Adrenal gland (tissue), 9 donors: ENCODE measurements at regions not wholly inside any gene's neighbourhood (a gene's known extent, or its start where the extent isn't known, plus 50 kb on each side); places are given as distances from the start of the nearest gene placed in this dataset.

Experiments used
- DNase-seq, 7 donors: peaks; one replicate each; pipeline ENCODE4 v3.0.0-alpha.2; 2019 to 2020
- H3K27ac ChIP-seq, 5 donors: fragments of 200-600 bp; sonication (generic) in 4 of 5; 1 replicate in 3 of 5; 2 replicates in 2 of 5; pipeline versions ENCODE4 v1.5.1 to v1.8.0; 2016 to 2020; ENCODE audit warnings: mild to moderate bottlenecking in 1 of 5
- H3K27me3 ChIP-seq: fragments of 200-600 bp; 2 replicates; pipeline ENCODE4 v1.8.0; 2021
- H3K36me3 ChIP-seq, 2 donors: fragments of 200-600 bp; replicated peaks in 1 of 2; 1 replicate in 1 of 2; 2 replicates in 1 of 2; pipeline versions ENCODE4 v1.5.1 to v1.8.0; 2018 to 2022
- H3K4me1 ChIP-seq, 2 donors: fragments of 200-600 bp; replicated peaks in 1 of 2; 1 replicate in 1 of 2; 2 replicates in 1 of 2; pipeline versions ENCODE4 v1.5.1 to v1.8.0; 2018 to 2021
- H3K4me3 ChIP-seq, 4 donors: fragments of 200-600 bp; sonication (generic) in 3 of 4; one replicate each; pipeline ENCODE4 v1.5.1; 2016 to 2018
- H3K9me3 ChIP-seq, 3 donors: fragments of 200-600 bp; sonication (generic) in 1 of 3; replicated peaks in 1 of 3; 1 replicate in 2 of 3; 2 replicates in 1 of 3; pipeline versions ENCODE4 v1.5.1 to v1.8.0; 2016 to 2021
- CTCF ChIP-seq, 6 experiments: fragments of 450-650 bp in 4 of 6; fragments of 200-600 bp in 2 of 6; sonication (generic) in 1 of 6; IDR thresholded peaks; 1 replicate in 5 of 6; 2 replicates in 1 of 6; pipeline versions ENCODE4 v1.5.1 to v1.8.0; 2016 to 2021; ENCODE audit warnings: antibody characterized with exemption in 6 of 6, mild to moderate bottlenecking in 2 of 6, moderate library complexity in 1 of 6
- POLR2A ChIP-seq, 2 donors: fragments of 450-650 bp; IDR thresholded peaks; one replicate each; pipeline ENCODE4 v1.6.1; 2017; ENCODE audit warnings: antibody characterized with exemption in 2 of 2, mild to moderate bottlenecking in 2 of 2, moderate library complexity in 1 of 2
- WGBS, 4 donors: extraction: QIAGEN DNeasy Blood & Tissue Kit in 2 of 4; methylation state at CpG; one replicate each; pipeline versions ENCODE4 v1.1.5 to v1.1.7; 2013 to 2017; 5-methylcytosine and 5-hydroxymethylcytosine counted together
- intact Hi-C, 2 donors: fragments of 100-400 bp; cut with DNase I; formaldehyde crosslinking; loops; one replicate each; pipeline versions ENCODE4 v1.14.1 to v1.15.0; 2022 to 2023
- donor health status: healthy with polysubstance abuse.
- donor health status: Bipolar disorder and iron deficiency.
- donor health status: DM: yes; HTN: yes; CAD: no.
- donor health status: DM: no; HTN: no; CAD: no.
- donor health status: DM: no; HTN: no; CAD: no.

- intact Hi-C loops = loop anchor here (10.0 kb wide), 2 partner anchors 179 to 399 kb away; no protein-coding TSS in a partner anchor
- no peak for TF ChIP-seq CTCF (IDR thresholded peaks at IDR 0.05)
- no peak for TF ChIP-seq POLR2A (IDR thresholded peaks at IDR 0.05)
- Histone ChIP-seq H3K27ac (no peak overlapping the region), H3K4me1 (no peaks in the 10 kb centered on the region), H3K4me3 (no peak overlapping the region), H3K9me3 (no peaks in the 10 kb centered on the region), H3K36me3 (no peaks in the 10 kb centered on the region), H3K27me3 (no peaks in the 10 kb centered on the region)
- 85 to 93% (median 90%) methylated on average over 12 of the region's 12 CpGs for WGBS, 4 donors
- no peak for DNase-seq
These were observed 262.1 kb downstream of the SKIDA1 start for GRCh38 chr10:21263263-21263803.

- Histone ChIP-seq H3K4me3 (no peak overlapping the region), H3K4me1 (no peaks in the 10 kb centered on the region), H3K27ac (no peak overlapping the region), H3K9me3 (no peaks in the 10 kb centered on the region), H3K36me3 (no peaks in the 10 kb centered on the region), H3K27me3 (no peaks in the 10 kb centered on the region)
- peak in 1 of 7 donors; percentile 68 for DNase-seq
- TF ChIP-seq POLR2A (IDR thresholded peaks at IDR 0.05) (no peak), CTCF (IDR thresholded peaks at IDR 0.05) (no peak)
- 89 to 95% (median 91%) methylated on average over 15 of the region's 15 CpGs for WGBS, 4 donors
- intact Hi-C loops = loop anchor here (10.0 kb wide), 2 partner anchors 177 to 397 kb away; no protein-coding TSS in a partner anchor
These were observed 263.6 kb downstream of the SKIDA1 start for GRCh38 chr10:21261842-21262294.

- 77 to 81% (median 80%) methylated on average over 11 of the region's 11 CpGs for WGBS, 4 donors
- Histone ChIP-seq H3K9me3 (no peaks in the 10 kb centered on the region), H3K27me3 (no peaks in the 10 kb centered on the region), H3K27ac (no peak overlapping the region), H3K4me1 (no peaks in the 10 kb centered on the region), H3K4me3 (no peak overlapping the region), H3K36me3 (no peaks in the 10 kb centered on the region)
- TF ChIP-seq CTCF (IDR thresholded peaks at IDR 0.05) = no peak
- no peak for TF ChIP-seq POLR2A (IDR thresholded peaks at IDR 0.05)
- intact Hi-C loops = loop anchor here (10.0 kb wide), 2 partner anchors 176 to 396 kb away; no protein-coding TSS in a partner anchor
- DNase-seq = no peak
These were observed 264.9 kb downstream of the SKIDA1 start for GRCh38 chr10:21260506-21261149.

GRCh38 chr10:21260066-21260465 is 265.4 kb downstream of the SKIDA1 start:
- TF ChIP-seq POLR2A (IDR thresholded peaks at IDR 0.05) = no peak
- no peak for TF ChIP-seq CTCF (IDR thresholded peaks at IDR 0.05)
- Histone ChIP-seq H3K27ac (no peak overlapping the region), H3K36me3 (no peaks in the 10 kb centered on the region), H3K4me3 (no peak overlapping the region), H3K4me1 (no peaks in the 10 kb centered on the region), H3K27me3 (no peaks in the 10 kb centered on the region), H3K9me3 (no peaks in the 10 kb centered on the region)
- no peak for DNase-seq
- intact Hi-C loops = loop anchor here (10.0 kb wide), 2 partner anchors 175 to 395 kb away; no protein-coding TSS in a partner anchor
- 74 to 87% (median 83%) methylated on average over 6 of the region's 6 CpGs for WGBS, 4 donors
